Body of pancreas (tissue), 4 donors: ENCODE measurements at regions not wholly inside any gene's neighbourhood (a gene's known extent, or its start where the extent isn't known, plus 50 kb on each side); places are given as distances from the start of the nearest gene placed in this dataset.

Experiments used
- ATAC-seq: fragments of 150-250 bp; one replicate; pipeline ENCODE4 v1.9.1; 2016
- DNase-seq, 4 donors: peaks; one replicate each; pipeline ENCODE4 v3.0.0-alpha.2; 2019
- H3K27ac ChIP-seq, 4 donors: fragments of 200-600 bp; sonication (generic); 1 replicate in 3 of 4; 2 replicates in 1 of 4; pipeline versions ENCODE4 v1.5.1 to v1.6.1; 2016 to 2019; ENCODE audit warnings: mild to moderate bottlenecking in 1 of 4, mixed read lengths in 1 of 4, moderate library complexity in 1 of 4
- H3K27me3 ChIP-seq, 2 donors: fragments of 200-600 bp; sonication (generic); one replicate each; pipeline ENCODE4 v1.6.0; 2016; ENCODE audit warnings: mild to moderate bottlenecking in 1 of 2
- H3K36me3 ChIP-seq, 2 donors: fragments of 200-600 bp; sonication (generic); replicated peaks in 1 of 2; 2 replicates each; pipeline ENCODE4 v1.5.1; 2016; ENCODE audit warnings: low read depth in 2 of 2; ENCODE audit not compliant: insufficient read depth in 1 of 2
- H3K4me1 ChIP-seq: fragments of 200-600 bp; sonication (generic); one replicate; pipeline ENCODE4 v1.6.0; 2016
- H3K4me3 ChIP-seq, 2 donors: fragments of 200-600 bp; sonication (generic); 1 replicate in 1 of 2; 2 replicates in 1 of 2; pipeline ENCODE4 v1.5.1; 2016 to 2019
- H3K9me3 ChIP-seq, 3 donors: fragments of 200-600 bp; sonication (generic); 1 replicate in 2 of 3; 2 replicates in 1 of 3; pipeline ENCODE4 v1.5.1; 2016
- CTCF ChIP-seq, 7 experiments: fragments of 450-650 bp in 4 of 7; fragments of 200-600 bp in 3 of 7; sonication (generic) in 3 of 7; IDR thresholded peaks; one replicate each; pipeline ENCODE4 v1.5.1; 2016 to 2019; ENCODE audit warnings: antibody characterized with exemption in 7 of 7
- POLR2A ChIP-seq, 3 donors: fragments of 450-650 bp; IDR thresholded peaks; one replicate each; pipeline ENCODE4 v1.6.1; 2016; ENCODE audit warnings: antibody characterized with exemption in 3 of 3, mild to moderate bottlenecking in 2 of 3
- WGBS, 2 donors: methylation state at CpG; one replicate each; pipeline ENCODE4 v1.1.5; 2017; 5-methylcytosine and 5-hydroxymethylcytosine counted together
- intact Hi-C: fragments of 100-400 bp; cut with DNase I; formaldehyde crosslinking; loops from one replicate; pipeline ENCODE4 v1.15.1; 2023

GRCh38 chr10:123287594-123288247, 133.5 kb downstream of the BUB3 start:
- Histone ChIP-seq H3K4me1 (no peaks in the 10 kb centered on the region), H3K4me3 (no peak overlapping the region), H3K27me3 (no peaks in the 10 kb centered on the region), H3K36me3 (no peaks in the 10 kb centered on the region), H3K9me3 (no peaks in the 10 kb centered on the region), H3K27ac (no peak overlapping the region)
- intact Hi-C loops, result no loop called here
- no peak for TF ChIP-seq POLR2A (IDR thresholded peaks at IDR 0.05)
- TF ChIP-seq CTCF (IDR thresholded peaks at IDR 0.05), result no peak
- ATAC-seq (no peak), DNase-seq (no peak)
- WGBS, 2 donors, result 42 to 73% methylated on average over 4 of the region's 4 CpGs

- no peak for TF ChIP-seq CTCF (IDR thresholded peaks at IDR 0.05)
- no peak for TF ChIP-seq POLR2A (IDR thresholded peaks at IDR 0.05)
- Histone ChIP-seq H3K9me3 (no peaks in the 10 kb centered on the region), H3K4me3 (no peak overlapping the region), H3K27ac (no peak overlapping the region), H3K27me3 (no peaks in the 10 kb centered on the region), H3K36me3 (no peaks in the 10 kb centered on the region), H3K4me1 (no peaks in the 10 kb centered on the region)
- ATAC-seq (no peak), DNase-seq (no peak)
- intact Hi-C loops, result no loop called here
- 68 to 73% methylated on average over 1 of the region's 1 CpG for WGBS, 2 donors
Measured at GRCh38 chr10:123289432-123289831, 135.2 kb downstream of the BUB3 start.

GRCh38 chr10:123294109-123294508, 139.9 kb downstream of the BUB3 start:
- Histone ChIP-seq H3K27ac (no peak overlapping the region), H3K9me3 (no peaks in the 10 kb centered on the region), H3K27me3 (no peaks in the 10 kb centered on the region), H3K4me3 (no peak overlapping the region), H3K36me3 (no peaks in the 10 kb centered on the region), H3K4me1 (no peaks in the 10 kb centered on the region)
- WGBS, 2 donors, result 36 to 52% methylated on average over 5 of the region's 5 CpGs
- no peak for ATAC-seq
- no peak for TF ChIP-seq CTCF (IDR thresholded peaks at IDR 0.05)
- no peak for TF ChIP-seq POLR2A (IDR thresholded peaks at IDR 0.05)
- intact Hi-C loops, result no loop called here
- DNase-seq, result no peak

- WGBS, 2 donors, result 63 to 76% methylated on average over 4 of the region's 4 CpGs
- Histone ChIP-seq H3K4me1 (no peaks in the 10 kb centered on the region), H3K36me3 (no peaks in the 10 kb centered on the region), H3K27me3 (no peaks in the 10 kb centered on the region), H3K4me3 (no peak overlapping the region), H3K27ac (no peak overlapping the region), H3K9me3 (no peaks in the 10 kb centered on the region)
- DNase-seq (no peak), ATAC-seq (no peak)
- TF ChIP-seq CTCF (IDR thresholded peaks at IDR 0.05), result no peak
- TF ChIP-seq POLR2A (IDR thresholded peaks at IDR 0.05), result no peak
- intact Hi-C loops, result no loop called here
Measured at GRCh38 chr10:123294886-123295285, 140.7 kb downstream of the BUB3 start.

- Histone ChIP-seq H3K4me1 (no peaks in the 10 kb centered on the region), H3K36me3 (no peaks in the 10 kb centered on the region), H3K27ac (no peak overlapping the region), H3K4me3 (no peak overlapping the region), H3K9me3 (no peaks in the 10 kb centered on the region), H3K27me3 (no peaks in the 10 kb centered on the region)
- intact Hi-C loops, result no loop called here
- no peak for TF ChIP-seq CTCF (IDR thresholded peaks at IDR 0.05)
- TF ChIP-seq POLR2A (IDR thresholded peaks at IDR 0.05), result no peak
- WGBS, 2 donors, result 71 to 100% methylated on average over 1 of the region's 1 CpG
- ATAC-seq (no peak), DNase-seq (no peak)
Measured at GRCh38 chr10:123295644-123296043, 141.4 kb downstream of the BUB3 start.
